ENCODE measurements at regions not wholly inside any gene's neighbourhood (a gene's known extent, or its start where the extent isn't known, plus 50 kb on each side); places are given as distances from the start of the nearest gene placed in this dataset.

DNA sequence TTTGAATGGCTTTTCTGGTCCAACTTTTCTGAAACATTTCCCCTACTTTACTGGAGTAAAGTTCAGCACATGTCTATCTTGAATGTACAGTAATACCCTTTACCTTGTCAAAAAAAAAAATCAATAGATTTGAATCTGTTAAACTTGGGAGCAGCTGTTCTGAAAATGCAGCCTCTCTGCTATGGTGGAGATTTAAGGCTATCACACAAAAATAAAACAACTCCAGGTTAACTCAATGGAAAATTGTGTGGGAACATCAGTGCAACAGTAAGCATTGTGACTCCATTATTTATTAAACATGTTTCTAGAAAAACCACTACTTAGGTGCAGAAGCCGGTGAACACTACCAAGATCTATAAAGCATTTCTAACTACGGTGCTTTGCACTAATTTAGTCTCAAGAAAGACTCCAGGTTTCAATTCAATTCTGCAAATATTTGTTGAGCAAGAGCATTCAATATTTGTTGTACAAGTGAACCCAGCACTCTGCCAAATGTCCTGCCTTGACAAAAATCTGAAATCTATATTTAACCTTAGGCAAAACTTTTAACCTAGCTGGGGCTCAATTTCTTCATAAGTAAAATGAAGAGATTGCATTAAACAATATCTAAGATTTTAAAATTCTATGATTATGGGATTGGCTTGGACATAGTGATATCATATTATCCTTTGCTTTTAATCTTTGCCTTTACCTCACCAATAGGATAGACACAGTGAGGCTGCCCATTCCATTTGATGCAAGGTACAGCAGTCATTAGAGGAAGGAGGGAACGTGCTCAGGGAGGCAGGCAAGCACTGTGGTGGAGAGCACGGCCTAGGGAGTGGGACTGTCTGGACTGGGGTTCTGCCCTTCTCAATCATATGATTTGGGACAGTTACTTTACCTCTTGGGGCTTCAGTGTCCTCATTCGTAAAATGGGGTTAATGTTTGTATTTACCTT lies 155.2 kb downstream of the KITLG start:
- H3K4me3 ChIP-seq (ENCODE audit: control insufficient read depth, low read depth, low read length): no peak overlapping the region
- DNase-seq (ENCODE audit: low read depth): no peak
- TF ChIP-seq, protein P1, sequence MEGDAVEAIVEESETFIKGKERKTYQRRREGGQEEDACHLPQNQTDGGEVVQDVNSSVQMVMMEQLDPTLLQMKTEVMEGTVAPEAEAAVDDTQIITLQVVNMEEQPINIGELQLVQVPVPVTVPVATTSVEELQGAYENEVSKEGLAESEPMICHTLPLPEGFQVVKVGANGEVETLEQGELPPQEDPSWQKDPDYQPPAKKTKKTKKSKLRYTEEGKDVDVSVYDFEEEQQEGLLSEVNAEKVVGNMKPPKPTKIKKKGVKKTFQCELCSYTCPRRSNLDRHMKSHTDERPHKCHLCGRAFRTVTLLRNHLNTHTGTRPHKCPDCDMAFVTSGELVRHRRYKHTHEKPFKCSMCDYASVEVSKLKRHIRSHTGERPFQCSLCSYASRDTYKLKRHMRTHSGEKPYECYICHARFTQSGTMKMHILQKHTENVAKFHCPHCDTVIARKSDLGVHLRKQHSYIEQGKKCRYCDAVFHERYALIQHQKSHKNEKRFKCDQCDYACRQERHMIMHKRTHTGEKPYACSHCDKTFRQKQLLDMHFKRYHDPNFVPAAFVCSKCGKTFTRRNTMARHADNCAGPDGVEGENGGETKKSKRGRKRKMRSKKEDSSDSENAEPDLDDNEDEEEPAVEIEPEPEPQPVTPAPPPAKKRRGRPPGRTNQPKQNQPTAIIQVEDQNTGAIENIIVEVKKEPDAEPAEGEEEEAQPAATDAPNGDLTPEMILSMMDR (IDR thresholded peaks at IDR 0.05; ENCODE audit: control insufficient read depth, insufficient read depth, low read depth, low read length, missing control alignments): no peak

GRCh38 chr12:88428350-88428749 lies 151.9 kb downstream of the KITLG start:
- TF ChIP-seq, protein P1 (IDR thresholded peaks at IDR 0.05; ENCODE audit: control insufficient read depth, insufficient read depth, low read depth, low read length, missing control alignments): no peak
- no peak for DNase-seq (ENCODE audit: low read depth)
- H3K4me3 ChIP-seq (ENCODE audit: control insufficient read depth, low read depth, low read length): no peak overlapping the region

DNA sequence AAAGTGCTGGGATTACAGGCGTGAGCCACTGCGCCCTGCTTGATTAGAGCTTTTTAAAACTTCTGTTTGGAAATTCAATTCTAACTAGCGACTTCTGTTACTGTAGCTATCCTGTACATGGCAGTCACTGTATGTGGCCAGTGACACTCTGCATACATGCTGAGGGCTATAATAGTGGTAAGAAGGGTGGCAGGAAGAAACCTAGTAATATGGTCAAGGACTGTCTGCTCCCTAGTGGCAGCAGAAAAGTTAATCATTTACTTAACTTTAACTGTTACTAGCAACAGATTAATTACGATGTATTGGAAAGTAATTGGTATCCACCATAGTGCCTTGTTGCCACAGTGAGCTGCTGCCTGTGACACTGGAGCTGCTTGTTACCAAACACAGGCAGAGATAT lies 149.0 kb downstream of the KITLG start:
- H3K4me3 ChIP-seq (ENCODE audit: control insufficient read depth, low read depth, low read length): no peak overlapping the region
- TF ChIP-seq, protein P1 (IDR thresholded peaks at IDR 0.05; ENCODE audit: control insufficient read depth, insufficient read depth, low read depth, low read length, missing control alignments): peak; percentile 8
- DNase-seq (ENCODE audit: low read depth): no peak

- no peak overlapping the region for H3K4me3 ChIP-seq (ENCODE audit: control insufficient read depth, low read depth, low read length)
- TF ChIP-seq, protein P1 (IDR thresholded peaks at IDR 0.05; ENCODE audit: control insufficient read depth, insufficient read depth, low read depth, low read length, missing control alignments): no peak
- no peak for DNase-seq (ENCODE audit: low read depth)
These were observed 147.5 kb downstream of the KITLG start for GRCh38 chr12:88432531-88433490.

DNA sequence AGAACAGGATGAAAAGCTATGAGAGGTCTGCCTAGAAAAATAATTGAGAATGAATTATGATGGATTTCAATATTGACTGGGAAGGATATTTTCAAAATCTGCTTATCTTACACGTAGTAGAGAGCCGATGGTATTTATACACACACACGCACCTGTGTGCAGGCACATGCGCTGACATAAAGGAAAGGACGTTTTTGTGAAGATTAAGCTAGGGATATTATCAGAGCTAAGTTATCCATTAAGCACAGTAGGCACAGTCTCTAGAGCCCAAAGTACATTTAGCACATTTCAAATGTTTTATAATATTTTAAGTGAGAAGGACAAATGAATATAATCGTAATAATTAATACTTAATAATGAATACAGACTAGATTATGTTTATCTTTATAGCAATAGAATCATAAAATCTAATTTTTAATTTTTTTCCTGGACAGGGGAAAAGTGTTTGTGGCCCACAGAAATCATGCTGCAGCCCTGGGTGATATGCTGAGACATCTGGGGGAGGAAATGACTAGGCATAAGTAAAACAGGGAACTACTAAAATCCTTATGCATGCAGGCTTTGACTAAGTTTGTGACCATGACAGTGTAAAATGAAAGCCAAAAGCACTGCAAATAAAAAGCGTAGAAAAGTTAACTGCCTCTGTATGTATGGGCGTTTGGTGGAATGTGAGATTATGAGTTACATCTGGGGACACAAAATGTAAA lies 146.1 kb downstream of the KITLG start:
- TF ChIP-seq, protein P1 (IDR thresholded peaks at IDR 0.05; ENCODE audit: control insufficient read depth, insufficient read depth, low read depth, low read length, missing control alignments): no peak
- no peak overlapping the region for H3K4me3 ChIP-seq (ENCODE audit: control insufficient read depth, low read depth, low read length)
- DNase-seq (ENCODE audit: low read depth): no peak
